HL-60 (cell line): ENCODE measurements at regions not wholly inside any gene's neighbourhood (a gene's known extent, or its start where the extent isn't known, plus 50 kb on each side); places are given as distances from the start of the nearest gene placed in this dataset.

Experiments used
- DNase-seq, 2 experiments: peaks; one replicate each; pipeline ENCODE4 v3.0.0-alpha.2; 2010 to 2020; ENCODE audit warnings: low read depth in 1 of 2, low spot score in 1 of 2
- H3K27ac ChIP-seq: fragments of 250-450 bp; sonication (Bioruptor Pico); replicated peaks from 2 replicates; pipeline ENCODE4 v1.5.1; 2020; ENCODE audit warnings: mild to moderate bottlenecking, moderate library complexity
- H3K27me3 ChIP-seq: fragments of 250-450 bp; sonication (Bioruptor Pico); 2 replicates; pipeline ENCODE4 v1.5.1; 2021; ENCODE audit warnings: mild to moderate bottlenecking, moderate library complexity; ENCODE audit not compliant: insufficient read depth, poor library complexity, severe bottlenecking
- H3K4me3 ChIP-seq: replicated peaks from 2 replicates; pipeline ENCODE4 v1.5.1; 2011; ENCODE audit warnings: mild to moderate bottlenecking, control low read depth, low read length; ENCODE audit not compliant: insufficient read depth
- GABPA ChIP-seq: IDR thresholded peaks from 2 replicates; pipeline ENCODE4 v1.6.1; 2012; ENCODE audit warnings: low read depth
- POLR2AphosphoS5 ChIP-seq: IDR thresholded peaks from 2 replicates; pipeline ENCODE4 v1.6.1; 2012; ENCODE audit warnings: low read depth
- REST ChIP-seq: IDR thresholded peaks from 2 replicates; pipeline ENCODE4 v1.6.1; 2012; ENCODE audit warnings: low read depth; ENCODE audit not compliant: insufficient replicate concordance
- SPI1 ChIP-seq: IDR thresholded peaks from 2 replicates; pipeline ENCODE4 v1.6.1; 2012; ENCODE audit warnings: low read depth, mild to moderate bottlenecking, borderline replicate concordance
- TF ChIP-seq, protein P1 (sequence below): IDR thresholded peaks from one replicate; pipeline ENCODE4 v1.5.1; 2011; ENCODE audit warnings: low read length, control low read depth, inconsistent platforms; ENCODE audit not compliant: insufficient read depth

DNA sequence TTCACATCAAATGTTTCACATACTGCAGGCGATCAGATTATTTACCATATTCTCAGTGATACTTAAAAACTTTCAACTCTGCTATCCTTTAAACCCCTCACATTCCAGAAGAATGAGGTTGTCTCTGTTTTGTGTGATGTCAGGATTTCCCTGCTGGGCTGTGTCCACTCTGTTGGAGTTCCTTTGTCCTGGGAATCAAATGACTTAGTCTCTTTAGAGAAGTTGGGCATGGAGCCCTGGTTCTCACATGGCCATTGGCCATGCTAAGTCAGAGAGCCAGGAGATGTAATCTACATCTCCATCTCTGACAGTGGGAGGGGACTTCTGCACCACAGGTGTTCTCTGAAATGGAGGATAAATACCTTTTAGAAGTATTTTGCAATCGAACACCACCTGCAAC is 205.1 kb upstream of the MAF start:
- no peak overlapping the region for H3K4me3 ChIP-seq
- DNase-seq: no peak
- H3K27ac ChIP-seq: no peak overlapping the region
- no peaks in the 10 kb centered on the region for H3K27me3 ChIP-seq
- TF ChIP-seq, protein P1, sequence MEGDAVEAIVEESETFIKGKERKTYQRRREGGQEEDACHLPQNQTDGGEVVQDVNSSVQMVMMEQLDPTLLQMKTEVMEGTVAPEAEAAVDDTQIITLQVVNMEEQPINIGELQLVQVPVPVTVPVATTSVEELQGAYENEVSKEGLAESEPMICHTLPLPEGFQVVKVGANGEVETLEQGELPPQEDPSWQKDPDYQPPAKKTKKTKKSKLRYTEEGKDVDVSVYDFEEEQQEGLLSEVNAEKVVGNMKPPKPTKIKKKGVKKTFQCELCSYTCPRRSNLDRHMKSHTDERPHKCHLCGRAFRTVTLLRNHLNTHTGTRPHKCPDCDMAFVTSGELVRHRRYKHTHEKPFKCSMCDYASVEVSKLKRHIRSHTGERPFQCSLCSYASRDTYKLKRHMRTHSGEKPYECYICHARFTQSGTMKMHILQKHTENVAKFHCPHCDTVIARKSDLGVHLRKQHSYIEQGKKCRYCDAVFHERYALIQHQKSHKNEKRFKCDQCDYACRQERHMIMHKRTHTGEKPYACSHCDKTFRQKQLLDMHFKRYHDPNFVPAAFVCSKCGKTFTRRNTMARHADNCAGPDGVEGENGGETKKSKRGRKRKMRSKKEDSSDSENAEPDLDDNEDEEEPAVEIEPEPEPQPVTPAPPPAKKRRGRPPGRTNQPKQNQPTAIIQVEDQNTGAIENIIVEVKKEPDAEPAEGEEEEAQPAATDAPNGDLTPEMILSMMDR: no peak
- TF ChIP-seq GABPA (no peak), POLR2AphosphoS5 (no peak), SPI1 (no peak), REST (no peak)

GRCh38 chr16:79801646-79802045 is 201.1 kb upstream of the MAF start:
- no peak overlapping the region for H3K4me3 ChIP-seq
- H3K27ac ChIP-seq: no peak overlapping the region
- TF ChIP-seq REST (no peak), POLR2AphosphoS5 (no peak), SPI1 (no peak), GABPA (no peak)
- TF ChIP-seq, protein P1: no peak
- DNase-seq: no peak
- no peaks in the 10 kb centered on the region for H3K27me3 ChIP-seq

DNA sequence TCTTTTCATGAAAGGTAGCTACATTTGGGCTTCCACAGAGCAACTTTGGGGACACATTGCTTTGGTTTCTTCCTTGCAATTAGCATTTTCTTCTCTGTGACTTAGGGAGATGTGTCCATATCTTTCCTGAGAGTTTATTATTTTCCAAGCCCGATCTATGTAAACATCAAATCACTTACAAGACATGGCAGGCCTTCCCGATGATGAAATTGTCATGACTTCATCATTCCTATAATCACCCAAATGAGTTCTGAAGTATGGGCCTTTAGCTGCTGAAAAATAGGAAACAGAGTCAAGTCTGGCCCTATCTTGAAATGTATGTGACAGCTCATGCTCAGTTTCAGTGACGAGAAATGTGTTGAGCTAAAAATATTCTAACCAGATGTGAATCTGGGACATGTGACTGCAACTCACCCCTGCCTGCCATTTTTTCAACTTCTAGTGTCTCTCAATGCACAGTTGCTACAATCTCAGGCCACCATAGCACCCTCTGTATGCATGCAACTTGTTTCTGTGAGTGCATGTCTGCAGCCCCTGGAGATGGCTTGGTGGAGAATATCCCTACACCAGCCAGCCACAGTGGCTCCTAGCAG is 199.6 kb upstream of the MAF start:
- Histone ChIP-seq H3K4me3 (no peak overlapping the region), H3K27ac (no peak overlapping the region), H3K27me3 (no peaks in the 10 kb centered on the region)
- TF ChIP-seq POLR2AphosphoS5: no peak
- TF ChIP-seq, protein P1: no peak
- no peak for TF ChIP-seq REST
- no peak for TF ChIP-seq GABPA
- TF ChIP-seq SPI1: no peak
- no peak for DNase-seq
